NCI-H2196 treated with DMSO at 0.1 percent for 48 hours (cell line): ENCODE measurements at regions not wholly inside any gene's neighbourhood (a gene's known extent, or its start where the extent isn't known, plus 50 kb on each side); places are given as distances from the start of the nearest gene placed in this dataset.

Experiments used
- DNase-seq: peaks from one replicate; lab custom pipeline; 2025; ENCODE audit not compliant: unreplicated experiment; lab: John Stamatoyannopoulos, UW

GRCh38 chr5:152987131-152987530, 503.3 kb upstream of the GRIA1 start:
- no peak for DNase-seq

DNA sequence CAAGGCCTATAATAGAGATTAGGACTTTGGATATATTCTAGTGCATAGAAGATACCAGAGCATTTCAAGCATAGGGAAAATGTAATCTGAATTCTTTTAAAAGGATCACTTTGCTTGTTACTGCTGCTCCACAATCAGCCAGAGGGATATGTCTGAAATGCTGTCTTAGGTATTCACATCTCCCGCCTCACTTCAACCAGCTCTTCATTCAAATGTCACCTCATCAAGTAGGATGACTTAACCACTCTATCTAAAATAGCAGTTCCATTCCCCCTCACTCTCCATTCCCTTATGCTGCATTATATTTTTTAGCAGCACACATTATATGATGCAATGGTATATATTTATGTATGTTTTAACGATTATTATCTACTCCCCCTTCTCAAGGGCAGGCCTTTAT, 500.3 kb upstream of the GRIA1 start:
- no peak for DNase-seq

DNA sequence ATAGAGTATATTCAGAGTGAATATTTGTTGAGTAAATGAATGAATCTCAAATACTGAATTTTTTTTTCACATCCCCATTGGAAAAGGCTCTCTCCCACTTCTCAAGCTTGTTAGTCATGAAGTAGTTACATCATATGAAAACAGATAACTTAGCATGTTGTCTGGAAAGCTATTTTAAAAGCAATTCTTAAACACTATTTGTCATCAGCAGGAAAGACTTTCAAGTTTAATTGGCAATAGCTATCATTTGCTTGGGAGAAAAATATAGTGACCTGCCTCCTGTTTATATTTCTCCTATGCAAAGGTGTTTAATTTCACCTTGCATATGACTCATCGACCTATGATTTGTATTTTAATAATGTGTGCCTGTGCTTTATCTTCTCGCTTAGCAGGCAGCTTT, 499.8 kb upstream of the GRIA1 start:
- DNase-seq = no peak

DNA sequence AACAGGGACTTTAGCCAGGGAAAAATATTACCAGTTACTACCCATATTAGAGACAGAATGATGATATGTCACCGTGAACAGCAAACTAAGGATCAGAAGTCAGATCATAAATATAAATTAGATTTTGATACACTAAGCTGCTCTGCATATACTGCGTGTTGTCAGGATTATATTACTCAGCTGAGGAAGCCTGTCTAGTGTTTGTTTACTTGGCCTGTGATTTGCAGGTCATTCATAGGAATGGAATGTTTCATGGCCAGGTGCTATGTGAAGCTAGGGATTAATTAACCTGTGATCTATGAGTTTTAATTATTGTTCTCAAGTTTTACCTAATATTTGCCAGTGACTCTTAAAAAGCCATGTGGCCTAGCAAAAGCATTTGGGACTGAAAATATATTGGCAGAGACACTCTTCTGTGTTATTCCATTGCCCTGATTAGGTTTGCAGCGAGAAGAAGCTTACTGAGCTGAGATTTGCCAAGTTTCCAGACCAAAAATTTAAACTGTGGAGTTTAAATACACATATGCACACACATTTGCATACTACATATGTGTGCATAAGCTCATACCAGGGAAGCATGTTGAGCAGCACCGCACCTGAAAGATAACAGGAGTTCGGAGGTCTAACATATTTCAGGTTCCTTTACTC, 496.3 kb upstream of the GRIA1 start:
- peak; percentile 51 for DNase-seq

GRCh38 chr5:152995214-152995725, 495.2 kb upstream of the GRIA1 start:
- no peak for DNase-seq

GRCh38 chr5:153005711-153006110, 484.8 kb upstream of the GRIA1 start:
- no peak for DNase-seq

DNA sequence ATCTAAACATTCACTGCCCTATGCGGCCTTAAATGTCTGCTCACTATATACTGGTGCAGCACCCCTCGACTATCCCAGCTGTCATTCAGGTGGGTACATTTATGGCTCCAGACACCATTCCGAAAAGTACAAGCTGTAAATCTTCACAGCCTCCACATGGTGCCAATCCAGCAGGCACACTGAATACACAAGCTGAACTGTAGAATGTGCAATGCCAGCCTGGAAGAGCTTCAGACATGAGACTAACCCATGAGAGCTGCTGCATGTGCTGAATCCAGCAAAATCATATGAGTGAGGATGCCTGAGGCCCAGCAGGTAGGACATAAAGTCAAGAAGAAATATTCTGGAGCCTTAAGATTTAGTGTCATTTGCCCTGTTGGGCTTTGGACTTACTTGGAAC, 483.8 kb upstream of the GRIA1 start:
- no peak for DNase-seq

DNA sequence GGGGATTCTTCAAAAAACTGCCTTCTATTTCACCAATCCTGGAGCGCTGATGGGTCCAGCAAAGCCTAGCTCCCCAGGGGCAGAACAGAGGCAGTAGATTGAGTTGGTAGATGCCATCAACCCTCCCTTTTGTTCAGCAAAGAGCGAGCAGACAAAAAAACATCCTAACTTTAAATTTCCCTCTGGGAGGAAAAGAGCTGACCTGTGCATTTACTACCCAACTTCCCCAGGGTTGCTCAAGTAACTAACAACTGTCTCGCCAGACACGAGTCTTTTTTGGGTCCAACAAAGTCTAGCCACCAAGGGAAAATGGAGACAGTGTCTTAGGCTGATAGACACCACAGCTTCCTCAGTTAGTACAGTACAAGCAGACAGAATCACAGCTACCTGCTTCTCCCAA, 476.3 kb upstream of the GRIA1 start:
- no peak for DNase-seq

DNA sequence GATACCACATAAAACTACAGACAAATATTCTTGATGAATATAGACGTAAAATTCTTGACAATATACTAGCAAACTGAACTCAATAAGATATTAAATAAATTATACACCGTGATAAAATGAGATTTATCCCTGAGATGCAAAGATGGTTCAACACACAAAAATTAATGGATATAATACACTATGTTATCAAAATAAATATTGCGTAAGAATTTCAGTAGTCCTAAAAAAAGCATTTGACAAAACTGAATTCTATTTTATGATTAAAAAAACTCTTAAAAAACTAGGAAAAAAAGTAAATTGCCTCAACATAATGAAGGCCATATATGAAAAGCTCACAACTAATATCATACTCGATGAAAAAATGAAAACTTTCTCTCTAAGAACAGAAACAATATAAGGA, 472.3 kb upstream of the GRIA1 start:
- no peak for DNase-seq

- DNase-seq = no peak
These were observed 459.4 kb upstream of the GRIA1 start for GRCh38 chr5:153030755-153031725.

GRCh38 chr5:153039501-153039900, 451.0 kb upstream of the GRIA1 start:
- no peak for DNase-seq

DNA sequence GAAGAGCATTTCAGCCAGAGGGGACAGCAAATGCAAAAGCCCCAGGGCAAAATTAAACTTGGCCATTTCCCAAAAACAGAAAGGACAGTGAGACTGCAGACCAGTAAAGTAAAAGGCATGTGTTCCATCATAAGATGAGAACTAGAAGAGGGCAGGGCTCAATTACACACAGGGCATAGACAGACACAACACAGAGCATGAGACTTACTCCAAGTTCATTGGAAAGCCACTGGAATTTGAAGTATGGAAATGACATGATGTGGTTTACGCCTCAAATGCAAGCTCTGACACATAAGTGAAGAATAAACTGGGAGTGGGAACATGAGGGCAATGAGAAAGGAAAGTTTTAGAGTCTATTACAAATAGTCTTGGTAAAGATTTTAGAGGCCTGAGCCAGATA, 446.6 kb upstream of the GRIA1 start:
- no peak for DNase-seq

- no peak for DNase-seq
These were observed 439.8 kb upstream of the GRIA1 start for GRCh38 chr5:153050496-153051179.

- no peak for DNase-seq
These were observed 424.2 kb upstream of the GRIA1 start for GRCh38 chr5:153066281-153066680.

GRCh38 chr5:153067869-153068268, 422.6 kb upstream of the GRIA1 start:
- no peak for DNase-seq

DNA sequence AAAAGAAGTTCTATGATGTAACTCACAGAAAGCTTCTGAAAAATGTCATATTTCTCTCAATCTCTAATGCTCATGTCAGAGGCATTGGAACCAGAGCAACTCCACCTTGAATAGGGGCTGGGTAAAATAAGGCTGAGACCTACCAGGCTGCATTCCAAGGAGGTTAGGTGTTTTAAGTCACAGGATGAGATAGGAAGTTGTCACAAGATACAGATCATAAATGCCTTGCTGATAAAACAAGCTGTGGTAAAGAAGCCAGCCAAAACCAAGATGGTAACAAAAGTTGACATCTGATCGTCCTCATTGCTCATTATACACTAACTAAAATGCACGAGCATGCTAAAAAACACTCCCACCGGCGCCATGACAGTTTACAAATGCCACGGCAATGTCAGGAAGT, 411.1 kb upstream of the GRIA1 start:
- DNase-seq = no peak

DNA sequence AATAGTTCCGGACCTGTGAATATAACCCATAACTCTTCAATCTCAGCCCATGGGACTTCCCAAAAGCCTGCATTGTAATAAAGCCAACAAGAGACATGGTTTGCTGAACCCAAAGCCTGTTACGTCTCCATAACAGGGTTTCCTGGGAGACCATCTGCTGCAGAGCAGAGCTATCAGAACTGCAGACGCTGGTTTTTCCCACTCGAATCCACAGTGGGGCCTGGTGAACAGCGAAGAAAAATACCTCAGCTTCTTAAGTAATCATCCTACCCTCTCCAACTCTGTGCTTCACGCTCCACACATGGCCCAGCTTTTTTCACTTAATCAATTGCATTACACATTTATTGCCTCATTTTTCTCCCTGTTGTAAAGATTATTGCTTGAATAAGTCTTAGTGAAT, 409.5 kb upstream of the GRIA1 start:
- DNase-seq = no peak

DNA sequence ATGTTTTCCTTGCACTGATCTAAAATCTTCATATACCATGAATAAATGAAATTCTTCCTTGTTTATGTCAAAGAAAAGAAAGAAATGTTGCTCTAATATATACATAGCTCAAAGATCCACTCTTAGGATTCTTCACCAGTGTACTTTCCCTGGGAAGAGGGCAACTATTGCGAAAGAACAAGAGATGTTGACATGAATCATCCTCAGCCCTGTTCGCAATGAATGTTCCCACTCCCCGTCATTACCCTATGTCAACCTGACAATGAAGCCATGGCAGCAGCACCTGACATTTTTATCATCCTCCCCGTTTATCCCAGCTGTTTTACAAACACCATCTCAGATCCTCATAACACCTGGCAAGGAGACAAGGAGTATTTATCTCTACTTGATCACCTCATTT, 409.1 kb upstream of the GRIA1 start:
- DNase-seq = no peak

- DNase-seq = no peak
These were observed 406.0 kb upstream of the GRIA1 start for GRCh38 chr5:153084511-153084910.

DNA sequence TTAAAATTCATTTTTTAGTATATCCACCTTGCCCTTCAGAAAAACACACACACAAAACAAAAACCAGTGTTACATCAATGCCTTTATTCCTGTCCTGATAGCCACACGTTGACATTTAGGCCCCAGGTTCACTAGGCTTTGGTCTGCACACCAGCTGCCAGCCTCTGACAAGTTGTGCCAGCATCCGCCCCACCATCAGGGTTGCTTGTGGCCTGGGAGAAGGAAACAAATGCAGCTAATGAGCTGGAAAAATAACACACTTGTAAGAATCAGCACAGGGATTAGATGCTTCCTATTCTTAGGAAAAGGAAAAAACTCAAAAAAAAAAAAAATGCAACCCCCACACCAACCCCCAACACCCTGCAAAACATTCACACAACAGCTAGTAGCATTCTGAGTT, 404.0 kb upstream of the GRIA1 start:
- DNase-seq = no peak

GRCh38 chr5:153088538-153088937, 401.9 kb upstream of the GRIA1 start:
- no peak for DNase-seq

- DNase-seq = no peak
These were observed 396.1 kb upstream of the GRIA1 start for GRCh38 chr5:153094333-153094732.
